K562 (cell line): ENCODE measurements at regions not wholly inside any gene's neighbourhood (a gene's known extent, or its start where the extent isn't known, plus 50 kb on each side); places are given as distances from the start of the nearest gene placed in this dataset.

Experiments used
- ATAC-seq: fragments of 200-7000 bp; cut with Tn5 transposase; 3 replicates; pipeline ENCODE4 v1.9.1; 2020; ENCODE audit warnings: moderate library complexity
- BruUV-seq: library from RNA; stranded (reverse); fragments of 400-500 nt; replicated peaks from 2 replicates; lab custom pipeline; 2021; lab: Mats Ljungman, UMichigan
- CTCF ChIA-PET: fragments of 300-600 bp; formaldehyde crosslinking; extraction: SDS; loops from one replicate; lab custom pipeline; 2021; ENCODE audit warnings: low intra/inter-chr PET ratio; lab: Yijun Ruan, JAX
- POLR2A ChIA-PET: fragments of 300-600, 350-650 bp; sonication (Branson Sonifier 250); formaldehyde crosslinking; extraction: SDS; loops from one replicate; lab custom pipeline; 2021; ENCODE audit warnings: antibody characterized with exemption, inconsistent platforms; lab: Yijun Ruan, JAX
- DNase-seq, 4 experiments: peaks; one replicate each; pipeline versions ENCODE4 v3.0.0 to v3.0.0-alpha.2; 2011 to 2018; ENCODE audit warnings: low spot score in 3 of 4, mixed read lengths in 3 of 4; ENCODE audit errors: extremely low read depth in 1 of 4
- FAIRE-seq: peaks from 2 replicates; lab custom pipeline; 2011; peaks lifted over from hg19 to GRCh38; lab: Jason Lieb, UNC
- H2AFZ ChIP-seq: 2 replicates; pipeline ENCODE4 v1.6.0; 2011; ENCODE audit warnings: low read depth, low read length, control low read depth, inconsistent platforms
- H3K27ac ChIP-seq: fragments of 200-600 bp; 3 replicates; pipeline ENCODE4 v1.8.0; 2011; ENCODE audit warnings: low read depth, mild to moderate bottlenecking, control low read depth, inconsistent platforms, low read length, moderate library complexity, mixed read lengths; ENCODE audit errors: extremely low read depth
- H3K27me3 ChIP-seq, 2 experiments: fragments of 300-600 bp in 1 of 2; 2 replicates in 1 of 2; 3 replicates in 1 of 2; pipeline versions ENCODE4 v1.6.0 to v1.8.0; 2011; ENCODE audit warnings: inconsistent platforms in 2 of 2, low read length in 2 of 2, mild to moderate bottlenecking in 1 of 2, mixed read lengths in 1 of 2, moderate library complexity in 1 of 2; ENCODE audit not compliant: control insufficient read depth in 2 of 2, insufficient read depth in 2 of 2
- H3K36me3 ChIP-seq: fragments of 300-600 bp; 3 replicates; pipeline ENCODE4 v1.8.0; 2011; ENCODE audit warnings: mild to moderate bottlenecking, low read length, inconsistent platforms; ENCODE audit not compliant: control insufficient read depth, insufficient read depth
- H3K4me1 ChIP-seq, 2 experiments: fragments of 200-600 bp in 1 of 2; replicated peaks in 1 of 2; 2 replicates in 1 of 2; 3 replicates in 1 of 2; pipeline versions ENCODE4 v1.5.1 to v1.8.0; 2011; ENCODE audit warnings: inconsistent platforms in 2 of 2, low read length in 2 of 2, mild to moderate bottlenecking in 1 of 2, mixed read lengths in 1 of 2, moderate library complexity in 1 of 2; ENCODE audit not compliant: control insufficient read depth in 2 of 2, insufficient read depth in 2 of 2
- H3K4me2 ChIP-seq: 2 replicates; pipeline ENCODE4 v1.6.1; 2011; ENCODE audit warnings: low read length, control low read depth, inconsistent platforms, mixed read lengths; ENCODE audit not compliant: insufficient read depth
- H3K4me3 ChIP-seq: fragments of 200-600 bp; sonication (generic), shearing (Covaris generic); 2 replicates; pipeline ENCODE4 v1.5.1; 2016; ENCODE audit warnings: control low read depth, inconsistent platforms
- H3K79me2 ChIP-seq: fragments of 200-600 bp; 3 replicates; pipeline ENCODE4 v1.8.0; 2011; ENCODE audit warnings: low read length, inconsistent platforms; ENCODE audit not compliant: control insufficient read depth, insufficient read depth
- H3K9ac ChIP-seq, 2 experiments: 2 replicates each; pipeline versions ENCODE4 v1.6.0 to v1.6.1; 2011; ENCODE audit warnings: low read depth in 2 of 2, low read length in 2 of 2, control low read depth in 1 of 2, inconsistent platforms in 1 of 2, mild to moderate bottlenecking in 1 of 2, mixed read lengths in 1 of 2; ENCODE audit not compliant: insufficient read depth in 1 of 2
- H3K9me1 ChIP-seq: one replicate; pipeline ENCODE4 v1.6.0; 2011; ENCODE audit warnings: inconsistent platforms, mild to moderate bottlenecking, low read length, moderate library complexity; ENCODE audit not compliant: control insufficient read depth, insufficient read depth
- H3K9me3 ChIP-seq: replicated peaks from 2 replicates; pipeline ENCODE4 v1.5.1; 2011; ENCODE audit warnings: low read depth, low read length, inconsistent platforms; ENCODE audit not compliant: control insufficient read depth, insufficient read depth
- H4K20me1 ChIP-seq: replicated peaks from 2 replicates; pipeline ENCODE4 v1.6.1; 2011; ENCODE audit warnings: low read length, inconsistent platforms, mixed read lengths; ENCODE audit not compliant: control insufficient read depth, insufficient read depth
- BCOR ChIP-seq: fragments of 450-650 bp; IDR thresholded peaks from 2 replicates; pipeline ENCODE4 v1.6.1; 2016
- CEBPB ChIP-seq: fragments of 450-650 bp; IDR thresholded peaks from 2 replicates; pipeline ENCODE4 v1.6.1; 2016; ENCODE audit warnings: missing genetic modification characterization, missing compliant biosample characterization
- CEBPG ChIP-seq, 3 experiments: fragments of 200-800 bp in 1 of 3; sonication (Bioruptor generic) in 1 of 3; sonication (generic) in 1 of 3; formaldehyde crosslinking in 1 of 3; IDR thresholded peaks in 2 of 3; conservative IDR thresholded peaks in 1 of 3; 2 replicates each; pipeline versions ENCODE4 v1.6.1 to v1.8.0; 2016 to 2022; ENCODE audit warnings: missing compliant biosample characterization in 2 of 3, missing genetic modification characterization in 2 of 3, mild to moderate bottlenecking in 1 of 3, missing genetic modification reagents in 1 of 3
- JUND ChIP-seq, 2 experiments: IDR thresholded peaks; 2 replicates in 1 of 2; 3 replicates in 1 of 2; pipeline ENCODE4 v1.6.1; 2011; ENCODE audit warnings: borderline replicate concordance in 2 of 2, low read depth in 2 of 2, low read length in 2 of 2, improper control_type of control experiment in 1 of 2, missing biosample characterization in 1 of 2, missing genetic modification characterization in 1 of 2, missing genetic modification reagents in 1 of 2
- NCOA2 ChIP-seq, 2 experiments: fragments of 450-650 bp; IDR thresholded peaks; 2 replicates each; pipeline ENCODE4 v1.6.1; 2018; ENCODE audit warnings: mild to moderate bottlenecking in 2 of 2, moderate library complexity in 1 of 2; ENCODE audit not compliant: partially characterized antibody in 2 of 2
- RBM25 ChIP-seq: fragments of 200-400 bp; formaldehyde crosslinking; IDR thresholded peaks from 2 replicates; pipeline ENCODE4 v1.6.1; 2018; ENCODE audit warnings: low read length, low read depth, moderate library complexity; ENCODE audit not compliant: severe bottlenecking
- ZKSCAN8 ChIP-seq: fragments of 200-800 bp; sonication (Bioruptor generic); IDR thresholded peaks from 2 replicates; pipeline ENCODE4 v1.6.1; 2016; ENCODE audit warnings: missing genetic modification characterization, missing compliant biosample characterization
- WGBS: fragments of 100-300 bp; shearing (Covaris generic); methylation state at CpG from one replicate; pipeline ENCODE4 v1.1.6; 2016; ENCODE audit warnings: low coverage, mixed read lengths; ENCODE audit not compliant: insufficient coverage; ENCODE audit errors: missing lambda C conversion rate; 5-methylcytosine and 5-hydroxymethylcytosine counted together
- in situ Hi-C: fragments of 300-500 bp; cut with MboI; formaldehyde crosslinking; loops from 4 replicates; pipeline ENCODE4 v1.15.0; 2018; ENCODE audit warnings: inconsistent platforms, mixed read lengths
- intact Hi-C: fragments of 100-400 bp; cut with micrococcal nuclease; formaldehyde crosslinking; loops from 2 replicates; pipeline ENCODE4 v1.14.2; 2022
- TF ChIP-seq, protein P1 (sequence below), 2 experiments: fragments of 250-450 bp in 1 of 2; fragments of 450-650 bp in 1 of 2; sonication (Bioruptor Pico) in 1 of 2; IDR thresholded peaks; 2 replicates each; pipeline versions ENCODE4 v1.6.1 to v1.8.0; 2016 to 2021; ENCODE audit warnings: mild to moderate bottlenecking in 2 of 2, moderate library complexity in 2 of 2, missing compliant biosample characterization in 1 of 2, missing genetic modification characterization in 1 of 2
- TF ChIP-seq, protein P2 (sequence below), 2 experiments: fragments of 450-650 bp in 1 of 2; sonication (generic) in 1 of 2; formaldehyde crosslinking in 1 of 2; IDR thresholded peaks in 1 of 2; conservative IDR thresholded peaks in 1 of 2; 2 replicates each; pipeline versions ENCODE4 v1.6.1 to v1.8.1; 2016 to 2023; ENCODE audit warnings: mild to moderate bottlenecking in 2 of 2, moderate library complexity in 2 of 2, inconsistent platforms in 1 of 2, missing genetic modification reagents in 1 of 2

GRCh38 chr4:108405586-108405985 lies 214.8 kb upstream of the RPL34 start:
- Histone ChIP-seq H3K4me2 (no peak overlapping the region), H3K9me1 (no peaks in the 10 kb centered on the region), H2AFZ (no peak overlapping the region), H3K27me3 (no peaks in the 10 kb centered on the region), H3K4me1 (no peaks in the 10 kb centered on the region), H3K79me2 (no peaks in the 10 kb centered on the region), H3K36me3 (no peaks in the 10 kb centered on the region), H3K9ac (no peak overlapping the region), H4K20me1 (no peaks in the 10 kb centered on the region), H3K9me3 (no peaks in the 10 kb centered on the region), H3K4me3 (no peak overlapping the region), H3K27ac (no peak overlapping the region)
- in situ Hi-C loops = no loop called here
- ChIA-PET POLR2A (no interaction called here), CTCF (no interaction called here)
- intact Hi-C loops = no loop called here
- FAIRE-seq = no peak
- no TSS peak for BruUV-seq
- DNase-seq = no peak
- no peak for ATAC-seq
- 17% methylated on average over 2 of the region's 2 CpGs for WGBS
- no peak for TF ChIP-seq ZKSCAN8 (CRISPR knock-in tag)

GRCh38 chr4:108400309-108400708 lies 220.1 kb upstream of the RPL34 start:
- FAIRE-seq (no peak), ATAC-seq (no peak)
- H3K4me1 ChIP-seq = no peaks in the 10 kb centered on the region; a peak in 1 of 5 replicates
- in situ Hi-C loops = no loop called here
- H3K36me3 ChIP-seq = no peaks in the 10 kb centered on the region
- peaks cover 0 to 5% of the 10 kb centered on the region in 2 experiments; a peak in 1 of 5 replicates for H3K27me3 ChIP-seq
- ChIA-PET CTCF (interaction anchor here (0.6 kb wide), 1 partner anchor 197 kb away, joined by 4 read pairs; no protein-coding TSS in a partner anchor), POLR2A (no interaction called here)
- H4K20me1 ChIP-seq = no peaks in the 10 kb centered on the region
- H3K9me1 ChIP-seq = no peaks in the 10 kb centered on the region
- H2AFZ ChIP-seq = no peak overlapping the region
- H3K9ac ChIP-seq = no peak overlapping the region
- no peak overlapping the region for H3K4me2 ChIP-seq
- H3K79me2 ChIP-seq = no peaks in the 10 kb centered on the region
- no TSS peak for BruUV-seq
- no peak overlapping the region for H3K4me3 ChIP-seq
- intact Hi-C loops = no loop called here
- 39% methylated on average over 6 of the region's 6 CpGs for WGBS
- no peak overlapping the region for H3K27ac ChIP-seq
- TF ChIP-seq, protein P1, sequence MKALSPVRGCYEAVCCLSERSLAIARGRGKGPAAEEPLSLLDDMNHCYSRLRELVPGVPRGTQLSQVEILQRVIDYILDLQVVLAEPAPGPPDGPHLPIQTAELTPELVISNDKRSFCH (CRISPR knock-in tag; IDR thresholded peaks at IDR 0.05) = no peak
- TF ChIP-seq, protein P1 (tag; IDR thresholded peaks at IDR 0.05) = no peak
- TF ChIP-seq BCOR (0 out of 2 replicates have a peak, but pooled peaks have one; percentile 29), JUND (IDR thresholded peaks at IDR 0.05; ENCODE audit: borderline replicate concordance, low read depth, low read length) (no peak), JUND (tag; IDR thresholded peaks at IDR 0.05; ENCODE audit: borderline replicate concordance, low read depth, low read length) (no peak), RBM25 (peak; percentile 77), CEBPB (tag) (peak; percentile 57), CEBPG (CRISPR knock-in tag; IDR thresholded peaks at IDR 0.05) (no peak), CEBPG (tag; conservative IDR thresholded peaks at IDR 0.05 in 1 of 2, IDR thresholded peaks at IDR 0.05 in 1 of 2) (peak in 1 of 2 experiments; percentile 50; a peak in 1 of 4 replicates), NCOA2 (IDR thresholded peaks at IDR 0.05; ENCODE audit: partially characterized antibody in 2 of 2) (no peak)
- TF ChIP-seq, protein P2, sequence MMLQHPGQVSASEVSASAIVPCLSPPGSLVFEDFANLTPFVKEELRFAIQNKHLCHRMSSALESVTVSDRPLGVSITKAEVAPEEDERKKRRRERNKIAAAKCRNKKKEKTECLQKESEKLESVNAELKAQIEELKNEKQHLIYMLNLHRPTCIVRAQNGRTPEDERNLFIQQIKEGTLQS (IDR thresholded peaks at IDR 0.05) = peak; percentile 82
- TF ChIP-seq, protein P2 (CRISPR knock-in tag; conservative IDR thresholded peaks at IDR 0.05) = no peak
- TF ChIP-seq, all 486 proteins: peak for 5
- H3K9me3 ChIP-seq = no peaks in the 10 kb centered on the region
- no peak for DNase-seq
